Liver (tissue), 7 donors: ENCODE measurements at regions not wholly inside any gene's neighbourhood (a gene's known extent, or its start where the extent isn't known, plus 50 kb on each side); places are given as distances from the start of the nearest gene placed in this dataset.
"Not testable (repeated sequence)": the region's sequence is repeated elsewhere in the genome, so short reads cannot be mapped to it uniquely, and the experiment has no call there.

Source experiments
- DNase-seq: peaks from one replicate; pipeline ENCODE4 v3.0.0-alpha.2; 2017; ENCODE audit warnings: low spot score
- H3K27ac ChIP-seq, 2 donors: one replicate each; pipeline ENCODE4 v1.7.0; 2013; ENCODE audit warnings: inconsistent platforms in 2 of 2, low read length in 2 of 2, control low read depth in 1 of 2, low read depth in 1 of 2, mild to moderate bottlenecking in 1 of 2
- H3K27me3 ChIP-seq, 4 donors: one replicate each; pipeline versions ENCODE4 v1.6.1 to v1.7.0; 2013; ENCODE audit warnings: low read length in 3 of 4, inconsistent platforms in 1 of 4, mild to moderate bottlenecking in 1 of 4, moderate library complexity in 1 of 4; ENCODE audit not compliant: control insufficient read depth in 4 of 4, insufficient read depth in 4 of 4
- H3K36me3 ChIP-seq, 4 donors: one replicate each; pipeline versions ENCODE4 v1.6.1 to v1.7.0; 2013; ENCODE audit warnings: low read length in 3 of 4, mild to moderate bottlenecking in 3 of 4, low read depth in 1 of 4, moderate library complexity in 1 of 4; ENCODE audit not compliant: control insufficient read depth in 4 of 4, insufficient read depth in 3 of 4
- H3K4me1 ChIP-seq, 4 donors: one replicate each; pipeline versions ENCODE4 v1.6.1 to v1.7.0; 2013; ENCODE audit warnings: low read length in 3 of 4, mild to moderate bottlenecking in 3 of 4, moderate library complexity in 1 of 4; ENCODE audit not compliant: control insufficient read depth in 4 of 4, insufficient read depth in 4 of 4
- H3K4me3 ChIP-seq, 3 donors: one replicate each; pipeline versions ENCODE4 v1.6.1 to v1.7.0; 2013; ENCODE audit warnings: low read length in 3 of 3, control low read depth in 1 of 3, low read depth in 1 of 3, mild to moderate bottlenecking in 1 of 3
- H3K9ac ChIP-seq, 2 donors: one replicate each; pipeline ENCODE4 v1.7.0; 2013; ENCODE audit warnings: low read length in 2 of 2, mild to moderate bottlenecking in 2 of 2, moderate library complexity in 2 of 2, control low read depth in 1 of 2, low read depth in 1 of 2
- H3K9me3 ChIP-seq, 4 donors: one replicate each; pipeline versions ENCODE4 v1.6.1 to v1.7.0; 2013; ENCODE audit warnings: low read length in 3 of 4; ENCODE audit not compliant: control insufficient read depth in 4 of 4
- EGR1 ChIP-seq, 2 donors: IDR thresholded peaks; 2 replicates each; pipeline ENCODE4 v1.6.1; 2016 to 2018; ENCODE audit warnings: antibody characterized with exemption in 2 of 2, low read depth in 2 of 2
- FOXA1 ChIP-seq: IDR thresholded peaks from 2 replicates; pipeline ENCODE4 v1.6.1; 2016; ENCODE audit warnings: antibody characterized with exemption
- HNF4A ChIP-seq, 2 donors: conservative IDR thresholded peaks; 2 replicates each; pipeline ENCODE4 v1.6.1; 2016; ENCODE audit warnings: antibody characterized with exemption in 2 of 2, mild to moderate bottlenecking in 2 of 2
- JUND ChIP-seq, 2 donors: IDR thresholded peaks; 2 replicates each; pipeline ENCODE4 v1.6.1; 2016; ENCODE audit warnings: antibody characterized with exemption in 2 of 2
- NR2F2 ChIP-seq: IDR thresholded peaks from 2 replicates; pipeline ENCODE4 v1.6.1; 2016; ENCODE audit warnings: antibody characterized with exemption
- REST ChIP-seq: IDR thresholded peaks from 2 replicates; pipeline ENCODE4 v1.6.1; 2016; ENCODE audit warnings: antibody characterized with exemption, mild to moderate bottlenecking
- RXRA ChIP-seq, 2 donors: IDR thresholded peaks; 2 replicates each; pipeline ENCODE4 v1.6.1; 2017 to 2018; ENCODE audit warnings: antibody characterized with exemption in 2 of 2, mild to moderate bottlenecking in 1 of 2
- SP1 ChIP-seq: IDR thresholded peaks from 2 replicates; pipeline ENCODE4 v1.6.1; 2018; ENCODE audit warnings: antibody characterized with exemption, mild to moderate bottlenecking
- TAF1 ChIP-seq: conservative IDR thresholded peaks from 2 replicates; pipeline ENCODE4 v1.6.1; 2016; ENCODE audit warnings: antibody characterized with exemption, mild to moderate bottlenecking
- YY1 ChIP-seq: IDR thresholded peaks from 2 replicates; pipeline ENCODE4 v1.6.1; 2016; ENCODE audit warnings: antibody characterized with exemption, mild to moderate bottlenecking
- WGBS: extraction: QIAGEN DNeasy Blood & Tissue Kit; methylation state at CpG from one replicate; pipeline ENCODE4 v1.1.7; 2013; 5-methylcytosine and 5-hydroxymethylcytosine counted together
- TF ChIP-seq, protein P1 (sequence below): IDR thresholded peaks from 2 replicates; pipeline ENCODE4 v1.6.1; 2016; ENCODE audit warnings: antibody characterized with exemption
- TF ChIP-seq, protein P2 (sequence below): IDR thresholded peaks from 2 replicates; pipeline ENCODE4 v1.6.1; 2016; ENCODE audit warnings: antibody characterized with exemption
- donor health status: healthy.
- donor health status: healthy.
- donor health status: healthy.
- donor health status: healthy.

DNA sequence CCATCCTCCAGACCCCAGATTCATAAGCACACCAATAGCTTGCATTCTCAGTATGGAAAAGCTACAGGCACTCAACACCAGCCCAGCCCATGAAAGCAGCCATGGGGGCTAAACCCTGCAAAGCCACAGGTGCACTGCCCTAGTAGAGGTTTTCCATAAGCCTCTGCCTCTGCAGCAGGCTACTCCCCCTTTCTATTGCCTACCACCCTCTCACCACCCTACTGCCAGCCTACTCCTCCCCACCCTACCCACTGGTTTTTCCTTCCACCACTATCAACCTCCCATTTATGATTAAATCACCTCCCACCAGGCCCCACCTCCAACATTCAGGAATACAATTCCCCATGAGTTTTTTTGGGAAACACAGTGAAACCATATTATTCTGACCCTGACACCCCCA, 96.4 kb upstream of the TEKT4 start:
- Histone ChIP-seq H3K27ac (no peak overlapping the region), H3K4me3 (no peak overlapping the region), H3K9ac (no peak overlapping the region), H3K36me3 (no peaks in the 10 kb centered on the region), H3K9me3 (no peaks in the 10 kb centered on the region), H3K27me3 (no peaks in the 10 kb centered on the region), H3K4me1 (no peaks in the 10 kb centered on the region)
- DNase-seq: no peak
- TF ChIP-seq, protein P1, sequence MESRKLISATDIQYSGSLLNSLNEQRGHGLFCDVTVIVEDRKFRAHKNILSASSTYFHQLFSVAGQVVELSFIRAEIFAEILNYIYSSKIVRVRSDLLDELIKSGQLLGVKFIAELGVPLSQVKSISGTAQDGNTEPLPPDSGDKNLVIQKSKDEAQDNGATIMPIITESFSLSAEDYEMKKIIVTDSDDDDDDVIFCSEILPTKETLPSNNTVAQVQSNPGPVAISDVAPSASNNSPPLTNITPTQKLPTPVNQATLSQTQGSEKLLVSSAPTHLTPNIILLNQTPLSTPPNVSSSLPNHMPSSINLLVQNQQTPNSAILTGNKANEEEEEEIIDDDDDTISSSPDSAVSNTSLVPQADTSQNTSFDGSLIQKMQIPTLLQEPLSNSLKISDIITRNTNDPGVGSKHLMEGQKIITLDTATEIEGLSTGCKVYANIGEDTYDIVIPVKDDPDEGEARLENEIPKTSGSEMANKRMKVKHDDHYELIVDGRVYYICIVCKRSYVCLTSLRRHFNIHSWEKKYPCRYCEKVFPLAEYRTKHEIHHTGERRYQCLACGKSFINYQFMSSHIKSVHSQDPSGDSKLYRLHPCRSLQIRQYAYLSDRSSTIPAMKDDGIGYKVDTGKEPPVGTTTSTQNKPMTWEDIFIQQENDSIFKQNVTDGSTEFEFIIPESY: no peak
- TF ChIP-seq JUND (IDR thresholded peaks at IDR 0.05): no peak
- TF ChIP-seq REST: no peak
- no peak for TF ChIP-seq YY1
- no peak for TF ChIP-seq HNF4A (conservative IDR thresholded peaks at IDR 0.05)

DNA sequence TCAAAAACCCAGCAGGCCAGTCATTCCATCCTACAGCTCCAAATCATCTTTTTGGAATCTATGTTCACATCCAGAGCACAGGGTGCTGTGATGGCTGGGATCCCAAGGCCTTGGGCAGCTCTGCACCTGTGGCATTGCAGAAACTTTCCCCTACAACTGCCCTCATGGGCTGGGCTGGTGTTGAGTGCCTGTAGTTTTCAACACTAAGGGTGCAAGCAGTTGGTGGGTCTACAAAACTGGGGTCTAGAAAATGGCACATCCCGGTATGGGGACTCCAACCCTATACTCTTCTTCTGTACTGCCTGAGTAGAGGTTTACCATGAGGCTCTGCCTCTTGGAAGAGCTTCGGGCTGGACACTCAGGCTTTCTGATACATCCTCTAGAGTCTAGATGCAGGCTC, 95.2 kb upstream of the TEKT4 start:
- TF ChIP-seq, protein P1: no peak
- no peak for TF ChIP-seq FOXA1
- TF ChIP-seq TAF1: no peak
- TF ChIP-seq NR2F2: no peak
- TF ChIP-seq, protein P2, sequence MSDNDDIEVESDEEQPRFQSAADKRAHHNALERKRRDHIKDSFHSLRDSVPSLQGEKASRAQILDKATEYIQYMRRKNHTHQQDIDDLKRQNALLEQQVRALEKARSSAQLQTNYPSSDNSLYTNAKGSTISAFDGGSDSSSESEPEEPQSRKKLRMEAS: no peak
- no peak for TF ChIP-seq EGR1 (IDR thresholded peaks at IDR 0.05; ENCODE audit: low read depth in 2 of 2)
- WGBS: 73% methylated on average over 2 of the region's 2 CpGs
- DNase-seq: no peak
- Histone ChIP-seq H3K4me1 (no peaks in the 10 kb centered on the region), H3K4me3 (no peak overlapping the region), H3K9ac (no peak overlapping the region), H3K36me3 (no peaks in the 10 kb centered on the region), H3K9me3 (no peaks in the 10 kb centered on the region), H3K27me3 (no peaks in the 10 kb centered on the region), H3K27ac (no peak overlapping the region)

- TF ChIP-seq HNF4A (conservative IDR thresholded peaks at IDR 0.05) (peak; percentile 81), RXRA (IDR thresholded peaks at IDR 0.05) (peak; percentile 47 to 71), JUND (IDR thresholded peaks at IDR 0.05) (peak; percentile 14 to 31), SP1 (peak; percentile 17)
- not testable (repeated sequence) for H3K27me3 ChIP-seq, H3K4me1 ChIP-seq, H3K9me3 ChIP-seq, H3K27ac ChIP-seq, DNase-seq, H3K36me3 ChIP-seq, H3K9ac ChIP-seq, H3K4me3 ChIP-seq
- whole genome bisulfite sequencing: 28% methylated on average over 3 of the region's 3 CpGs
Observed at GRCh38 chr2:94785105-94785504, 86.1 kb upstream of the TEKT4 start.

- H3K27me3 ChIP-seq, H3K9ac ChIP-seq, H3K27ac ChIP-seq, H3K4me1 ChIP-seq, DNase-seq, H3K36me3 ChIP-seq, H3K4me3 ChIP-seq, H3K9me3 ChIP-seq: not testable (repeated sequence)
- WGBS: 88% methylated on average over 5 of the region's 5 CpGs
Observed at GRCh38 chr2:94786424-94786823, 84.8 kb upstream of the TEKT4 start.

GRCh38 chr2:94790169-94790568, 81.1 kb upstream of the TEKT4 start:
- H3K27me3 ChIP-seq, H3K9me3 ChIP-seq, H3K4me3 ChIP-seq, H3K9ac ChIP-seq, DNase-seq, H3K27ac ChIP-seq, H3K4me1 ChIP-seq, H3K36me3 ChIP-seq: not testable (repeated sequence)
- WGBS: 96% methylated on average over 2 of the region's 2 CpGs
